PC-3 (cell line): ENCODE measurements at regions not wholly inside any gene's neighbourhood (a gene's known extent, or its start where the extent isn't known, plus 50 kb on each side); places are given as distances from the start of the nearest gene placed in this dataset.

Experiments used
- EZH2 ChIP-seq: fragments of 300-600 bp; sonication (generic); IDR thresholded peaks from one replicate; pipeline ENCODE4 v1.6.1; 2017; ENCODE audit warnings: antibody characterized with exemption, mild to moderate bottlenecking, low read length; ENCODE audit not compliant: unreplicated experiment
- TF ChIP-seq, protein P1 (sequence below): fragments of 300-600 bp; sonication (generic); conservative IDR thresholded peaks from 2 replicates; pipeline ENCODE4 v1.5.1; 2017; ENCODE audit warnings: antibody characterized with exemption, low read depth, mild to moderate bottlenecking, low read length

DNA sequence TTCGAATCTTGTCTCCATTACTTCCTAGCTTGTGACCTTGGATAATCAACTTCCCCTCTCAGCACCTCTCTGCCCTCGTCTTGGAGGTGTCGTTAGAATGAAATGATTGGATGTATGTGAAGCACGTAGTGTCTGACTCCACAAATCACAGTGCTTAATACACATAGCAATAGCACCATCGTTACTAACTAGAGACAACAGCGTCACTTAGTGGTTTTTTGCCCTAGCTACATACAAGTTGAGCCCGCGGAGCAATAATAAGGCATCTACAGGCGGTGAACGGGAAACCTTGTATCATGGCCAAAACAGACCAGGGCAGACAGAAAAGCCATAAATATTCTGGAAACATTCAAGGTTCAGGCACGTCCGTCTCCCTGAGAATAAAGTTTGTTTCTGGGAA is 154.9 kb downstream of the ASCL4 start:
- TF ChIP-seq, protein P1, sequence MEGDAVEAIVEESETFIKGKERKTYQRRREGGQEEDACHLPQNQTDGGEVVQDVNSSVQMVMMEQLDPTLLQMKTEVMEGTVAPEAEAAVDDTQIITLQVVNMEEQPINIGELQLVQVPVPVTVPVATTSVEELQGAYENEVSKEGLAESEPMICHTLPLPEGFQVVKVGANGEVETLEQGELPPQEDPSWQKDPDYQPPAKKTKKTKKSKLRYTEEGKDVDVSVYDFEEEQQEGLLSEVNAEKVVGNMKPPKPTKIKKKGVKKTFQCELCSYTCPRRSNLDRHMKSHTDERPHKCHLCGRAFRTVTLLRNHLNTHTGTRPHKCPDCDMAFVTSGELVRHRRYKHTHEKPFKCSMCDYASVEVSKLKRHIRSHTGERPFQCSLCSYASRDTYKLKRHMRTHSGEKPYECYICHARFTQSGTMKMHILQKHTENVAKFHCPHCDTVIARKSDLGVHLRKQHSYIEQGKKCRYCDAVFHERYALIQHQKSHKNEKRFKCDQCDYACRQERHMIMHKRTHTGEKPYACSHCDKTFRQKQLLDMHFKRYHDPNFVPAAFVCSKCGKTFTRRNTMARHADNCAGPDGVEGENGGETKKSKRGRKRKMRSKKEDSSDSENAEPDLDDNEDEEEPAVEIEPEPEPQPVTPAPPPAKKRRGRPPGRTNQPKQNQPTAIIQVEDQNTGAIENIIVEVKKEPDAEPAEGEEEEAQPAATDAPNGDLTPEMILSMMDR: peak; percentile 84
- no peak for TF ChIP-seq EZH2
